ENCODE measurements at regions not wholly inside any gene's neighbourhood (a gene's known extent, or its start where the extent isn't known, plus 50 kb on each side); places are given as distances from the start of the nearest gene placed in this dataset.

GRCh38 chr2:236775511-236775910, 205.9 kb downstream of the ACKR3 start:
- TF ChIP-seq CTCF (IDR thresholded peaks at IDR 0.05; ENCODE audit: low read depth, low read length): no peak
- in situ Hi-C loops (cut with HindIII; ENCODE audit: low sequenced_read_pairs): no loop called here
- no peak overlapping the region for H3K4me3 ChIP-seq (ENCODE audit: low read depth, low read length)
- peak; percentile 27 for DNase-seq (ENCODE audit: low read depth, low spot score)

GRCh38 chr2:236776206-236776605, 206.6 kb downstream of the ACKR3 start:
- in situ Hi-C loops (cut with HindIII; ENCODE audit: low sequenced_read_pairs): no loop called here
- no peak for DNase-seq (ENCODE audit: low read depth, low spot score)
- H3K4me3 ChIP-seq (ENCODE audit: low read depth, low read length): no peak overlapping the region
- TF ChIP-seq CTCF (IDR thresholded peaks at IDR 0.05; ENCODE audit: low read depth, low read length): no peak

- DNase-seq (ENCODE audit: low read depth, low spot score): peak; percentile 93
- H3K4me3 ChIP-seq (ENCODE audit: low read depth, low read length): no peak overlapping the region
- in situ Hi-C loops (cut with HindIII; ENCODE audit: low sequenced_read_pairs): no loop called here
- no peak for TF ChIP-seq CTCF (IDR thresholded peaks at IDR 0.05; ENCODE audit: low read depth, low read length)
These were observed 207.1 kb downstream of the ACKR3 start for GRCh38 chr2:236776695-236777251.

GRCh38 chr2:236777408-236777807, 207.8 kb downstream of the ACKR3 start:
- DNase-seq (ENCODE audit: low read depth, low spot score): no peak
- H3K4me3 ChIP-seq (ENCODE audit: low read depth, low read length): no peak overlapping the region
- TF ChIP-seq CTCF (IDR thresholded peaks at IDR 0.05; ENCODE audit: low read depth, low read length): no peak
- in situ Hi-C loops (cut with HindIII; ENCODE audit: low sequenced_read_pairs): no loop called here

- no peak for DNase-seq (ENCODE audit: low read depth, low spot score)
- in situ Hi-C loops (cut with HindIII; ENCODE audit: low sequenced_read_pairs): no loop called here
- no peak overlapping the region for H3K4me3 ChIP-seq (ENCODE audit: low read depth, low read length)
- no peak for TF ChIP-seq CTCF (IDR thresholded peaks at IDR 0.05; ENCODE audit: low read depth, low read length)
These were observed 212.6 kb downstream of the ACKR3 start for GRCh38 chr2:236781933-236782816.

- no peak overlapping the region for H3K4me3 ChIP-seq (ENCODE audit: low read depth, low read length)
- peak; percentile 88 for DNase-seq (ENCODE audit: low read depth, low spot score)
- in situ Hi-C loops (cut with HindIII; ENCODE audit: low sequenced_read_pairs): no loop called here
- TF ChIP-seq CTCF (IDR thresholded peaks at IDR 0.05; ENCODE audit: low read depth, low read length): no peak
These were observed 213.3 kb downstream of the ACKR3 start for GRCh38 chr2:236782938-236783337.

All from astrocyte of the spinal cord (primary cell).